HG02571 (cell line): ENCODE measurements at regions not wholly inside any gene's neighbourhood (a gene's known extent, or its start where the extent isn't known, plus 50 kb on each side); places are given as distances from the start of the nearest gene placed in this dataset.
"Not testable (repeated sequence)": the region's sequence is repeated elsewhere in the genome, so short reads cannot be mapped to it uniquely, and the experiment has no call there.

Experiments used
- ATAC-seq: cut with Tn5 transposase; IDR thresholded peaks from one replicate; pipeline ENCODE4 v1.9.1; 2021; ENCODE audit warnings: mild to moderate bottlenecking, moderate library complexity; ENCODE audit not compliant: unreplicated experiment

DNA sequence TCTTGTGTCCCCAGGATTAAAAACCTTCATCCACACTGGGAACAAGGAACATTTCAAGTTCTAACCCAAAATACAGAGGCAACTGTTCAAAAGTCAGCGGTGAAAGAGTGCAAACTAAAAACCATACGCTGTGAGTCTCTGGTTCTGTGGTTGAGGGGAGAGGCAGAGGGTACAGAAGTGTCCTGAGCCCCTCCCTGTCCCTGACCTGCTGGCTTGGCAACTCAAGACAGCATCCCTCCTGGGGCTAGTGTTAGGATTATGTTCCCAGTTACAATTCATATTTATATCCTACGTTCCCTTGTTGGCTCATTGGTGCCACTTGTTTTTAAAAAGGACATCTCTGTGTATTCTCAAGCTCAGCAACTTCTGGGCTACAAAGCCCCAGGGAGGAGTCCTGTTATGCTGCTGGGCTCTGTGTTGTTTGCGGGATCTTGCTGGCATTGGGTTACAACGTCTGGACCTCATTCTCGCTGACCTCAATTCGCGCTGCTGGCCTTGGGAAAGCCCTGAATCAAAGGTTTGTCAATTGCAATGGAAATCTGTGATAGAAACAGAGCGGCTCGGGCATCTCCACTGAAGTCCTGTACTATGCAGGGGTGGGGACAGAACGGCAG lies 420.8 kb downstream of the FUT8 start:
- ATAC-seq, result no peak

DNA sequence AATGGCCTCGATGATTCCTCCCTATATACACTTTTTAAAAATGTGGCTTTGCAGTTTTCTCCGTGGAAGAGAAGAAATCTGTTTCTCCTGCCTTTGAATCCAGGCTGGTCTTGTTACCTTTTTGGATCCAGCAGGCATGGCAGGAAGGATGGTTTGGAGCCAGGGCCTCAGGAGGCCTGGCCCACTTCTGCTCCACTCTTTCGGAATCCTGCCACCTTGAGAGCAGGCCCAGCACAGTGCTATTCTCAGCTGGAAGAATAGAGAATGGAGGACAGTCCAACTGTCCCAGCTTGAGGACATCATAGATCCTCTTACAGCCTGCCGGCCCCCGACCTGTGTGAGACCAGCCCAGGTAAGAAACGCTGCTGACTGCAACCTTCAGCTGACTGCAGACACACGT lies 421.5 kb downstream of the FUT8 start:
- ATAC-seq, result no peak

GRCh38 chr14:65834812-65835211 lies 422.3 kb downstream of the FUT8 start:
- ATAC-seq, result no peak

DNA sequence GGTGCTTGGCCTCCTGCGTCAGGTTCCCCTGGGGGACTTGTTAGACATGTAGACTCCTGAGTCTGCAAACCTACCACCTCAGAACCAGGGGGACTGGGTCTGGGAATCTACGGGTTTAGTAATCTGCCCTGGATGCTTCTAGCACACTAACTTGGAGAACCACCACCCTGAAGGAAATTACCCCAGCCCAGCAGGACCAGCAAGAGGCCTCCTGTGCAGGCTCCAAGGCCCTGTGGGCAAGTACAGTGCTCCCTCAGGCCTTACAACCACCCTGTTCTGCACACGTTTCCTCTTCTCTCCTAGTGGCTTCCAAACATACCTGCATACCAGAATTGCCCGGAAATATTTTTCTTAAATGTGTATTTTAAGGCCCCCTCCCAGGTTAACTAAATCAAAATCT lies 423.0 kb downstream of the FUT8 start:
- ATAC-seq, result no peak

DNA sequence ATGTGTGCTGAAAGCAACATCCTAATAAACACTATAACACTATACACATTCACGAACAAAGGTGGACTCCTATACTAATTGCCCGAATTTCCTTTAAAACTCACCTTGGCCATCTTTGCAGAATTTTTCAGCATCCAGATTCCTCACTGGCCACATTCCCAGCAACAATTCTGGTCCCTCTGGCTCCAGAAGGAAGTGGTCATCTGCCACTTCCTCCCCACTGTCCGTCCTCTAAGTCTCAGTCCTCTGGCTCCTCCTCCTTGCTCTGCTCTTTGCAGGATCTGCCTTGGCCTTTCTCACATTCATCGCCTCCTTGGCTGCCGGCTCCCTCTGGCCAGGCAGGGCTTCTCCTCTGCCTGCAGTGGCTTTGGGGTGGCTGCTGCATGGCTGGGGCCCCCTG lies 426.0 kb downstream of the FUT8 start:
- no peak for ATAC-seq

DNA sequence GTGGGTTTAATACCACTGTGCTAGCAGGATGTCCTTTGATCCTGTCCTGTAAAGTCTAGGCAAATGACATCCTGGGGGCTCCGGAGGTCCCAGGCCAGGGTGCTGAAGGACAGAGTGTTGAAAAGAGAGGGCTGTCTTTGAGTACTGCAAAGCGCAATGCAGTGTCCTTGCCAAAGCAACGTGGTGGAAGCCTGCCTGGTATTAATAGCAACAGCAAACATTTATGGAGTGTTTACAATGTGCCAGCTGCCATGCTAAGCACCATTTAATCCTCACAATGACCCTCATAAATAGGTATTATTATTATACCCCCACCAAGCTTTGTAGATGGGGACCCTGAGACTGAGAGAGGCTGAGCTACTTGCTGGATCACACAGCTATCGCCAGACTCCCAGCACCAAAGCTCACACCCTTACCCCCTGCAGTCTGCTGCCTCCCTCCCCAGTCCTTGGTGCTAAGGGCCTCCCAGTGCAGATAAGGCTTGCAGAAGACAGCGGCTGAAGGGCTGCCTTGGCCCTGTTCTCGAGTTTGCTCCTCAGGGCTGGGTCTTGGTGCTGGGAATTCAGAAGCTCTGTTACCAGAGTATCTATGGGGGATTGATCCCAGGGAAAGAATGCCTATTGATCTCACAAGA lies 427.7 kb downstream of the FUT8 start:
- ATAC-seq, result no peak

GRCh38 chr14:65840786-65841185 lies 428.3 kb downstream of the FUT8 start:
- ATAC-seq, result no peak

DNA sequence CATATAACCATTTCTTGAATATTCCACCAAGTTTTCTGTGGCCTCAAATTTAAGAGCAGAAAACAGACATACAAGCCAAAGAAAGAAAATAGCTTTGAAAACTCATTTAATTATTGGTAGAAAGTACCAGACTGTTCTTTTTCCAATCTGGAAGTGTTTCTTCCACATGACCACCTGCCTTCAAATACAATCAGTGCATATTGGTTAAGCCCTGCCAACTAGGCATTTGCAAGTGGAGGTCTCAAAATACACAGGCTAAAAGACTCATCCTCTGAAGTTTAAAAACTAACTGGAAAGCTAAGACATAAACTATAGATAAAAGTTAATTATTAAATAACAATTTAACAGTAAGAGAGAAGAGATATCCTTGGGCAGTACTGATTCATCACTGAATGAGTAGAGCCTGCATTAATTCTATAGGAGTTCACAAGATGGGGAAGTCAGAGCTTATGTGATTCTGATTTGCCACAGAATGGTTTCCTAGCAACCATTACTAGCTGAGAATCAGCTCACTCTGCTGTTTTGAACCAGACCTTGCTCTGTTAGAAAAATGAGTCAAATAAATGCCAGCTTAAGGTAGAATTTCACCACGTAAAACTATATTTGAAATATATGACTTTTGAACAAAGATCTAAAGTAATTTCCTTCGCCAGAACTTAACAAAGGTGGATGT lies 433.8 kb downstream of the FUT8 start:
- no peak for ATAC-seq

DNA sequence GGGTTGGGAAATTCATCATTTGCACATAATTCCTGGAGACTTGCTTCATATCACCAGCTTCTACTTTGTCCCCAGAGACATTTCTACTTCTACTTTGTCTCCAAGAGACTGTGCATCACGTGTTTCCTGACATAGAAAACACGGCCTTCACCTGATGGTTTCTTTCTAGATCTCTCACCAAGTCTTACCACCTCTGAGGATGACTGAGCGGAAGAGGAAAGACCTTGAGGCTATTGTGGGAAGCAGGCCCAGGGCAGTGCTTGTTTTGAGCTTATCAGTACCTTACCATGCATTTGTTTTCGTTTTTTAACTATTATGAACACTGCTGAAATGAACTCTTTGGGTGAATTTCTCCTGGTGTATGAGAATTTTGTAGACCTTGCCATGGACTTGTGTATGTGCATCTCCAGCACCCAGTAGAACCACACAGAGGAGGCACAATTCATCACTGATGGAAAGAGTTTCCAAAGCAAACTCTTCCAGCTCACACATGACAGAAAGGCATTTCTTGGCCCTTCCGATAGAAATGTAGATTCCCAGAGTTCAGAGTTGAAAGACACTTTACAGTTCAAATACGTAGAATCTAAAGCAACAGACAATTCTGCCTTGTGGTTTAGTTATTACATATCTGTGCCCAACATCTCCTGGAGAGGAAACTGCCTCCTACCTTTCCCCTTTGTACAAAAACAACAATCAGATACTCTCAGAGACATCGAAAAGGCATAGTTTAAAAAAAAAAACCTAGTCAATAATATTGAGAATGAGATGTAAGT lies 434.7 kb downstream of the FUT8 start:
- ATAC-seq, result no peak

GRCh38 chr14:65847931-65848330 lies 435.4 kb downstream of the FUT8 start:
- not testable (repeated sequence) for ATAC-seq

GRCh38 chr14:65849091-65849490 lies 436.6 kb downstream of the FUT8 start:
- no peak for ATAC-seq

DNA sequence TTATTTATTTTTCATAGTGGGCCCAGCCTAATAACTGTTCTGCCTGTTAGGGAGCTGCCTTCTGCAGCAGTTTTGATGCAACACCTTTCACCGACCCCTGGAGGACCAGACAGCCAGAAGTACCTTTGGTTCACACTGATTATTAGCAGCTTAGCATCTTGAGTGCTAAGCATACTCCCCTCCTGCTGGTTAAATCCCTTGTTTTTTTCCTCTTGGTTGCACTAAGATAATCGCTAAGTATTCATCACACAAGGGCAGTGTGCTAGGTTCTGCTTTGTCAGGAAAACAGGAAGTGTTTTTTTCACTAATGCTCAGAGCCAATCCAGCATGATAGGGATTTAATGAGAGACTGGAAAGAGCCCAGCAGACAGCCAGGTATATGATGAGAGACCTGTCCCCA lies 437.0 kb downstream of the FUT8 start:
- no peak for ATAC-seq

DNA sequence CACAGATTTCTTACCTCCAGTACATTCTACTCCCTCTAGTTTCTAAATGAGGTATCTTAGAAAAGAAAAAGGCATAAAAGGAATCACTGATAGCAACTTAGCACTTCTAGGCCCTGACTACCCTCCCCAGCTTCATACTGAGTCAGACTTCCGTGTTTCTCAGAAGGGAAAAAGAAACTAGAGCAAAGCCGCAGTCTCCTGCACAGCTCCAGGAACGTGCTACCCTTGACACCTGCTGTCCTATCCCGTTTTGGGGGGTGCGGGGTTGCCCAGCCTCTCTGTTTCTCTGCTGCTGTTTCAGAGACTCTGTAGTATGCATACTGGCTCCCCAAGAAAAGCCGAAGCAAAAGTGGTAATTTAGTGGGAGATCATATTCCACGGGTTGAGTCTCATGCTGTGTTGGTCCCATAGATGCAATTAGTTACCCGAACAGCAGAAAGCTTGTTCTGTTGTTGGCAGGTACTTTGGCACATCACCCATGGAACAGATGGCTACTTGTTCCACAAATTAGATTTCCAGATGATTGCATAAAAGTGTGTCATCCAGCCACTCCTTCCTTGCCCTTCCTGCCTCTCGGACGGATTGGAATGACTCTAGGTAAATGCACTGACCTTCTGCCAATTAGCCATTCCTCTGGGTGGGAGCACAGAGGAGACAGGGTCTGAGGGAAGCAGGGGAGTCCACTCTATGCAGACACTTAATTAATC lies 438.1 kb downstream of the FUT8 start:
- ATAC-seq, result no peak

GRCh38 chr14:65852689-65853088 lies 440.2 kb downstream of the FUT8 start:
- ATAC-seq, result no peak

DNA sequence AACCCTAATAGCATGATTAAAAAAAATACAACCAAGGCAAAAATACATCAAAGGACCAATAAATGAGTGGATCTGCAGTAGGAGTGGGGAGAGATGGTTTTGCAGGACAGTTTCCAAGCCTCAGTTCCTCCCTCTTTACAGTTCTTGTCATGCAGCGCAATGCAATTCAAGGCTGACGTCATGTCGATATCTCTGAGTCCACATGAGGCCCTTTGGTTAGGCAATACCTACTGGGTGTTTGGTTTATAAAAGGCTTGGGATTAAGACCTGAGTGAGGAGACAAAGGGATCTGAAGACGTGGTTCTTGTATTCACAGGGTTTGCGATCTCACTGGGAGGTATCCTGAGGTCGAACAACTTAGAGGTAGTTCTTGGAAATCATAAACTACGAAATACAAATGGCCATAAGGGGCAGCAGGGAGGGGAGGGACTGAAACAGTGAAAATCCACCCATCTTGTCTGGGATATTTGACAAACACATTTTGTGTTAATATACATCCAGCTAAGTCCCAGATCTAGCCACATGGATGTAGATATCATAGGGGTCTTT lies 441.0 kb downstream of the FUT8 start:
- ATAC-seq, result no peak

GRCh38 chr14:65854215-65854614 lies 441.7 kb downstream of the FUT8 start:
- no peak for ATAC-seq

GRCh38 chr14:65860956-65861611 lies 448.6 kb downstream of the FUT8 start:
- ATAC-seq, result no peak

- no peak for ATAC-seq
Observed at GRCh38 chr14:65864549-65864948, 452.0 kb downstream of the FUT8 start.

DNA sequence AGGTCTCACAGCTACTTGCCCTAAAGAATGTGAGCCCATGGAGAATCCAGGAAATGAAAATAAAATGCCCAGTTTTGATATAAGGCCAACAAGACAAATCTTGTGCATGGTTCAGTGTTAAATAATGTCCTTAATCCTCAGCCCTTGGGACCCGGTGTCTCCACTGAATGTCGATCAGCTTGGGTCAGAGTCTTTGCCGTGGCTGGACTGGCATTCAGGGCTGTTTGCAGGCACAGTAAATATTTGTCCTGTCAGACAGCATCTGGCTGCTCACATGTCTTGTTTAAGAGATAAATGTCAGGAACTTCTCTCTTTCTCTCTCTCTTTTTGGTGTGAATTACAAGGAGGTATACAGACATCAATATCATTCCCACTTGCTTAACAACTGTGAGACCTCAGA lies 452.5 kb downstream of the FUT8 start:
- ATAC-seq, result no peak

GRCh38 chr14:65866448-65866847 lies 453.9 kb downstream of the FUT8 start:
- no peak for ATAC-seq
